Right lobe of liver (tissue), 6 donors: ENCODE measurements at regions not wholly inside any gene's neighbourhood (a gene's known extent, or its start where the extent isn't known, plus 50 kb on each side); places are given as distances from the start of the nearest gene placed in this dataset.
A peak's percentile ranks its signal among the peaks of the same experiment; 100 is the strongest.

Source experiments
- ATAC-seq, 4 donors: fragments of 200-7000 bp; cut with Tn5 transposase; one replicate each; pipeline ENCODE4 v1.9.1; 2020; ENCODE audit warnings: mild to moderate bottlenecking in 4 of 4, moderate library complexity in 4 of 4
- DNase-seq, 3 donors: peaks; one replicate each; pipeline ENCODE4 v3.0.0-alpha.2; 2020
- H3K27ac ChIP-seq, 3 donors: fragments of 200-600 bp; one replicate each; pipeline ENCODE4 v1.8.0; 2022
- H3K27me3 ChIP-seq, 2 donors: fragments of 200-600 bp; one replicate each; pipeline ENCODE4 v1.8.0; 2022
- H3K36me3 ChIP-seq, 4 donors: fragments of 200-600 bp; sonication (generic) in 1 of 4; one replicate each; pipeline versions ENCODE4 v1.5.1 to v1.8.0; 2017 to 2022; ENCODE audit warnings: control low read depth in 1 of 4
- H3K4me1 ChIP-seq, 4 donors: fragments of 200-600 bp; sonication (generic) in 1 of 4; one replicate each; pipeline versions ENCODE4 v1.5.1 to v1.8.0; 2017 to 2022; ENCODE audit warnings: control low read depth in 1 of 4
- H3K4me3 ChIP-seq, 3 donors: fragments of 200-600 bp; one replicate each; pipeline ENCODE4 v1.8.0; 2022
- H3K9me3 ChIP-seq, 4 donors: fragments of 200-600 bp; sonication (generic) in 1 of 4; one replicate each; pipeline versions ENCODE4 v1.5.1 to v1.8.0; 2017 to 2022; ENCODE audit warnings: control low read depth in 1 of 4
- CTCF ChIP-seq, 4 donors: fragments of 200-600 bp in 3 of 4; fragments of 450-650 bp in 1 of 4; IDR thresholded peaks; one replicate each; pipeline versions ENCODE4 v1.5.1 to v1.8.0; 2016 to 2022; ENCODE audit warnings: antibody characterized with exemption in 4 of 4, mild to moderate bottlenecking in 2 of 4
- POLR2A ChIP-seq: fragments of 450-650 bp; IDR thresholded peaks from one replicate; pipeline ENCODE4 v1.6.1; 2017; ENCODE audit warnings: antibody characterized with exemption, mild to moderate bottlenecking
- WGBS: methylation state at CpG from one replicate; pipeline ENCODE4 v1.1.6; 2018; ENCODE audit warnings: low coverage, low lambda C conversion rate; ENCODE audit not compliant: insufficient coverage; ENCODE audit errors: missing lambda C conversion rate; 5-methylcytosine and 5-hydroxymethylcytosine counted together
- intact Hi-C, 2 donors: fragments of 100-400 bp; cut with DNase I; formaldehyde crosslinking; loops; one replicate each; pipeline versions ENCODE4 v1.11.2 to v1.14.1; 2022
- donor health status: DM: no; HTN: yes; CAD: no.
- donor health status: DM: no; HTN: no; CAD: no.
- donor health status: DM: no; HTN: no; CAD: no.
- donor health status: DM: no; HTN: yes; CAD: no.
- donor health status: DM: no; HTN: yes; CAD: no.

- Histone ChIP-seq H3K4me1 (no peaks in the 10 kb centered on the region), H3K27me3 (no peaks in the 10 kb centered on the region), H3K9me3 (no peaks in the 10 kb centered on the region), H3K36me3 (no peaks in the 10 kb centered on the region), H3K27ac (no peak overlapping the region), H3K4me3 (no peak overlapping the region)
- DNase-seq (no peak), ATAC-seq (no peak)
- intact Hi-C loops = no loop called here
- TF ChIP-seq POLR2A (no peak), CTCF (IDR thresholded peaks at IDR 0.05) (no peak)
- 60% methylated on average over 5 of the region's 5 CpGs for WGBS
Observed at GRCh38 chr2:60659026-60659425, 97.0 kb upstream of the PAPOLG start.

DNA sequence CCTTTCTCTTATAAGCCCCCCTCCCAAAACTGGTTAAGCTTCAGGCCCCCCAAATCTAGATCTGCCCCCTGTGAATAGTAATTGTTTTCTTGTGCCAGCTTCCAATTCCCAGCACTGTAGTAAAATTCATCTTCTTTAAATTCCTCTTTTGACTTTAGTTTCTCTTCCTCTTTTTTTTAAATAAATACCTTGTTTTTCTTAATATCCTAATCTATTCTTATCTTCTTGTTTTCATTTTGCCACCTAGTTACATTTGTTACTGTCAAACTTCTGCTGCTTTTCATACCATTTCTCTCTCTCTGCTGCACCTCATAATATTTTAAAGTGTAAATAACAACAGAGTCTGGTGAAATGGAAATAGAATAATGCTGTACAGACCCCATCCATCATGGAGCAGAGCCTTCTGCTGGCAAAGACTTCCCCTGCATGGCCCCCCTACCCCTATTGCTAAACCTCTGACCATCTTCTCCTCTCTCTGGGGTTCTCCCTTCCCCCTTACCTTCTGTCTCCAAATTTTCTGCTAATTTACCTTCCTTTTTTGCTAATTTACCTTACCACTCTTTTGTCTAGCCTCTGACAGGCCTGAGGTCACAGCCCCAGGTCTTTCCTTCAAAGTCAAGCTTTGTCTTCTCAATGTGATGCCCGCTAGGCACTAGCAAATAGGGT is 94.9 kb upstream of the PAPOLG start:
- Histone ChIP-seq H3K4me3 (no peak overlapping the region), H3K36me3 (no peaks in the 10 kb centered on the region), H3K4me1 (no peaks in the 10 kb centered on the region), H3K9me3 (no peaks in the 10 kb centered on the region), H3K27ac (no peak overlapping the region), H3K27me3 (no peaks in the 10 kb centered on the region)
- intact Hi-C loops = no loop called here
- WGBS = 58% methylated on average over 1 of the region's 1 CpG
- ATAC-seq = no peak
- no peak for TF ChIP-seq POLR2A
- no peak for DNase-seq

- H3K9me3 ChIP-seq = no peaks in the 10 kb centered on the region
- no peaks in the 10 kb centered on the region for H3K27me3 ChIP-seq
- H3K4me3 ChIP-seq = no peak overlapping the region
- H3K27ac ChIP-seq = no peak overlapping the region
- no peaks in the 10 kb centered on the region for H3K36me3 ChIP-seq
- DNase-seq (no peak), ATAC-seq (peak in 1 of 4 donors; percentile 35)
- no peak for TF ChIP-seq CTCF (IDR thresholded peaks at IDR 0.05)
- no peak for TF ChIP-seq POLR2A
- intact Hi-C loops = no loop called here
- H3K4me1 ChIP-seq = no peaks in the 10 kb centered on the region
Observed at GRCh38 chr2:60662781-60663180, 93.3 kb upstream of the PAPOLG start.

- H3K27ac ChIP-seq = no peak overlapping the region
- no peak for DNase-seq
- TF ChIP-seq POLR2A = no peak
- no peak for TF ChIP-seq CTCF (IDR thresholded peaks at IDR 0.05)
- no peaks in the 10 kb centered on the region for H3K36me3 ChIP-seq
- H3K9me3 ChIP-seq = no peaks in the 10 kb centered on the region
- no peak overlapping the region for H3K4me3 ChIP-seq
- WGBS = 80% methylated on average over 6 of the region's 6 CpGs
- intact Hi-C loops = no loop called here
- no peaks in the 10 kb centered on the region for H3K27me3 ChIP-seq
- no peak for ATAC-seq
- no peaks in the 10 kb centered on the region for H3K4me1 ChIP-seq
Observed at GRCh38 chr2:60671966-60672365, 84.1 kb upstream of the PAPOLG start.

GRCh38 chr2:60674524-60675165 is 81.4 kb upstream of the PAPOLG start:
- 18% methylated on average over 9 of the region's 9 CpGs for WGBS
- no peaks in the 10 kb centered on the region for H3K36me3 ChIP-seq
- peak; percentile 100 for ATAC-seq
- no peak overlapping the region for H3K27ac ChIP-seq
- no peaks in the 10 kb centered on the region for H3K4me1 ChIP-seq
- DNase-seq = peak; percentile 82 to 89 (median 85)
- H3K27me3 ChIP-seq = no peaks in the 10 kb centered on the region
- TF ChIP-seq POLR2A (no peak), CTCF (IDR thresholded peaks at IDR 0.05) (peak; percentile 58 to 95 (median 94))
- no peak overlapping the region for H3K4me3 ChIP-seq
- no peaks in the 10 kb centered on the region for H3K9me3 ChIP-seq
- intact Hi-C loops = no loop called here
